NOMO-1 treated with dmso at 0.1 percent for 144 hours (cell line): ENCODE measurements at regions not wholly inside any gene's neighbourhood (a gene's known extent, or its start where the extent isn't known, plus 50 kb on each side); places are given as distances from the start of the nearest gene placed in this dataset.
"Not testable (repeated sequence)": the region's sequence is repeated elsewhere in the genome, so short reads cannot be mapped to it uniquely, and the experiment has no call there.

Source experiments
- DNase-seq: peaks from one replicate; lab custom pipeline; 2025; ENCODE audit not compliant: unreplicated experiment; lab: John Stamatoyannopoulos, UW

DNA sequence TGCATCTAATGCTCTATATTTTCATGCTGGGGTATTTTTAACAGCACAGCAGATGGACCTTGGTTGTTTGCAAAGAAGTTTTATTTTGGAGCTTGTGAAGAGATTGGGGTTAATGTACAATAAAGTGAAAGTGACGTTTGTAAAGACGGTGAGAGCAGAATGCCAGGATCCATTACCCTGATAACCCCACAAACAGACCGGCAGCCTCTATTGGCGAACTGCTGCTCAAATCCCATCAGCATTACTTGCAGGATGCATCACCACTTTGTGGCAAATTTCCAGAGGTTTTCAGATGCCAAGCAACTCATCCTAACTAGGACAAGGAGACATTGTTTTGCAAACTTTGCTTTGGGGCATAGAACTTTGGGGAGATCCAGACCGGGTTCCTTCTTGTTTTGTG lies 383.3 kb upstream of the ZNF462 start:
- DNase-seq = no peak

DNA sequence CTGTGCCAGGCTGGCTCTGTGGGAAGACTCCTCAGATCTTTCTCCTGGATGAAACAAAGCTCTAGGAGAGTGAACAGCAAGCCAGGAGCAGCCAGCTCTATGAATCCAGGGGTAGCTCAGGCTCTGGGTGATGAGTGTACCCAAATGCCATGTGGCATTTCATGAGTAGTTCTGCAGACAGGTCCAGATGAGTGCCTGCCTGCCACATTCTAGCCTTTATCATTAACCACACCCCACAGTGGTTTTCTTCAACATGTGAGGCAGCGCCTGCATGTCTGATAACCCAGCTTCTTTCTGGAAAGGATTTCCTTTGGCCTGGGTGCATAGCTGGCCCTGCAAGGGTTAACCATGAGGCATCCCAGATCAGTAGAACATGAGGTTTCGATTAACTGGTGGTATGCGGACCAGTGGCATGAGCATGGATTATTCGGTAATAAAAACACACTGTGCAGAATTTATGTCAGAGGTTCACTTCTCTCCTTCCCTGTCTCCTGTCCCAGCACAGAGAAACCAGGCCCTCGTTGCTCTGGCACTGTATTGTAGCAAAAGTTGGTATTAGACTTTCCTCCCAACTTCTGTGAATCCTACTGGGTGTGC lies 381.9 kb upstream of the ZNF462 start:
- no peak for DNase-seq

GRCh38 chr9:106482733-106483132 lies 380.2 kb upstream of the ZNF462 start:
- DNase-seq = peak; percentile 3

DNA sequence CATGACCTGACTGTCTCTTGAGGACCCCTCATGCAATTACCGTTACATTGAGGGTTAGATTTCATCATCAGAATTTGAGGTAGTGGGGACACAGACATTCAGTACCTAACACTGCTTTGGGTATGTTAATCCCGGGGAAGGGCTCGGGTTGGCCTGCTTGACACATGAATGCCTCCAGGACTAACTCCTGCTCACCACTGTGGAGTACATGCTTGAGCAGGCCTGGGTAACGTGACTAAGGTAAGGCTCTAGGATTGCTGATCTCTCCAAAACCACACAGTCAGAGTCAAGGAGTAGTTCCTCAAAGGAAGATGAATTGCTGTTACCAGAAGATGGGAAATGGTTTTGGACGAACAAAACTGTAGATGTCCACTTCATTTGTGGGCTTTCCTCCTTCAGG lies 376.3 kb upstream of the ZNF462 start:
- no peak for DNase-seq

GRCh38 chr9:106487266-106487665 lies 375.7 kb upstream of the ZNF462 start:
- DNase-seq = no peak

DNA sequence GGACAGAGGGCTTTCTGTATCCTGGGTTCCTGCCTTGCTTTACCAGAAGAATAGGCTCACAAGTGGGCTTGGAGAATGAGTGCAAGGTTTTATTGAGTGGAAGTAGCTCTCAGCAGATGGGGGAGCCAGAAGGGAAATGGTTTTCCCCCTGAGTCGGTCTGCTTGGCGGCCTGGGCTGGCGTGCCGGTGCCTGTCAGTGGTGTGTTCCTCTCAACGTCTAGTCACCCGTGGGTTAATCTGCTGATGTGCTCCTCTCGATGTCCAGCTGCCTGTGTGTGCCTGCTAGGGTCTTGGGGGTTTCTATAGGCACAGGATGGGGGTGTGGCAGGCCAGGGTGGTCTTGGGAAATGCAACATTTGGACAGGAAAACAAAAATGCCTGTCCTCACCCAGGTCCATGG lies 370.8 kb upstream of the ZNF462 start:
- not testable (repeated sequence) for DNase-seq

- DNase-seq = no peak
Observed at GRCh38 chr9:106500171-106500570, 362.8 kb upstream of the ZNF462 start.

- not testable (repeated sequence) for DNase-seq
Observed at GRCh38 chr9:106501210-106501609, 361.8 kb upstream of the ZNF462 start.

DNA sequence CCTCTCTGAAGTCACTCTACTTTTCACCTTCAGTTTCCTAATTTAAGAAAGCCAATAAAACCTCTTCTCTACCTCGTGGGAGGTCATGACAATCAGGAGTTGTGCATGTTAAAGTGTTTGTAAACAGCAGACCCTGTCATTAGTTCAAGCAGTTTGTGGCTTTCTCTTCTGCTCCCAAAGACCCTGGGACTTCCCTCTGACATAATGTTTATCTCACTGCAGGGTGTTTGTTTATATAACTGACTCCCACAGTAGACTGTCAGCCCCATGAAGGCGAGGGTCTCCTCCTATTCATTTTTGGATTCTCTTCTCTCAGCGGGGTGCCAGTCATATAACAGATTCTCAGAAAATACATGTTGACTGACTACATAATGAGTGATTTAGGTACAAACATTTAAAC lies 360.0 kb upstream of the ZNF462 start:
- no peak for DNase-seq

- no peak for DNase-seq
Observed at GRCh38 chr9:106503759-106504158, 359.2 kb upstream of the ZNF462 start.

GRCh38 chr9:106526716-106527204 lies 336.2 kb upstream of the ZNF462 start:
- DNase-seq = no peak

DNA sequence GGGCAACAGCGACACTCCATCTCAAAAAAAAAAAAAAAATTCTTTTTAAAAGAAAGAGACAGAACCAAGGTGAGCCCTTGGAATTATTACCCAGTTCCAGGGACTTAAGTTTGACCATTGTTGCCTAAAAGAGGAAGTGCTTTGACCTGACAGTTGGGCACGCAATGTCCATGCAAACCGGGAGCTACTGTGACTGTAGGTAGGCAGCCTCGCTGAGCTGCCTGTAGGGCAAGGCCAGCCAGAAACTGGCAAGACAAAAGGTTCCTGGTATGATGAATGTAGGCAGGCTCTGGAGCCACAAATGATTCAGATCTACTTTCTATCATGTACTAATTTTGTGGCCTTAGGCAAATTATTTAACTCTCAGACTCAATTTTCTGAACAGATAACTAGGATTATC lies 334.8 kb upstream of the ZNF462 start:
- no peak for DNase-seq

GRCh38 chr9:106529616-106530015 lies 333.4 kb upstream of the ZNF462 start:
- no peak for DNase-seq

GRCh38 chr9:106531491-106531890 lies 331.5 kb upstream of the ZNF462 start:
- no peak for DNase-seq

- DNase-seq = no peak
Observed at GRCh38 chr9:106532306-106533015, 330.5 kb upstream of the ZNF462 start.

DNA sequence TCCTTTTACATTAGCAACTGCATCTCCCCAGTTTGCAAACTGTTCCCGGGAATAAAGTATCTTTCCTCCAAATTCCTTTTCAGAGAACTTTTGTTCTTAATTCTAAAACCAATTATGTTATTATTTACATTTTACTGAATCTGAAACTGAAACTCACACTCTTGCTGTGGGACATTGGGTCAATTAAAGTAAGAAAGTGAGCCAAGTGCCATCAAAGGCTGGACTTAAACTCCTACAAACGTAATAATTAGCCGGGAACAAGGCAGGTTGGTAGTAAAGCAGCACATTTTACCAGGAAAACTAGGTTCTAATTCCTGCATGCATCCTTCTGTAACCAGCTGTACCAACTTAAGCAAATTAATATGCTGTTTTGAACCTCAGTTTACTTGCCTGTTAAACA lies 328.2 kb upstream of the ZNF462 start:
- no peak for DNase-seq

GRCh38 chr9:106535439-106535838 lies 327.5 kb upstream of the ZNF462 start:
- no peak for DNase-seq

DNA sequence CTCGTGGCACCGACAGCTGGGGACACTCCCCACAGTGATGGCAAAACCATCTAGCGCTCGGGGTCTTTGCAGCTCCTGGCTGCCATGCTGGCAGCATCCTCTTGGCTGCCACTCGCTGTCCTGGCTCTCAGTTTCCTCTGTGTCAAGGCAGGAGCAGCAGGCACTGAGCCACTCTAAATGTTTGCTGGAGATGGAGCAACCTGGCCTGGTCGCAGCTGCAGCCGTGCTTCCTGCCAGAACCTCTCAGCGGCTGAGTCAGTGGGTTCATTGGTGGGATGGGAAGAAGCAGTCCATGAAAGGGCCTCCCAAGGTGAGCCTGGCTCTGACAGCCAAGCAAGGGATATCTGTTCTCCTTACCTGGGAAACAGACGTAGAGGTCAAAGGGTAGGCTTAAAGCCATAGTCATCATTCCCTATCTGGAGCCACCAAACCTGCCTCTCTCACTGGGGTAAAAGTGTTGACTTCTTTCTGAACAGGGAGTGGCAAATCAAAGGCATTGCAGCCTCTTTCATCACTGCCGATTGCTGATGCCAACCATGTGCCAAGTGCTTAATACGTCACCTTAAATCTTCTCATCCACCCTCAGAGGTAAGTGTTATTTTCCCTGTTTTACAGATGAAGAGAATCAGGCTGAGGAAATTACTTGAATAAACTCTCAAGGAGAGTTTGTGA lies 304.8 kb upstream of the ZNF462 start:
- DNase-seq = no peak

DNA sequence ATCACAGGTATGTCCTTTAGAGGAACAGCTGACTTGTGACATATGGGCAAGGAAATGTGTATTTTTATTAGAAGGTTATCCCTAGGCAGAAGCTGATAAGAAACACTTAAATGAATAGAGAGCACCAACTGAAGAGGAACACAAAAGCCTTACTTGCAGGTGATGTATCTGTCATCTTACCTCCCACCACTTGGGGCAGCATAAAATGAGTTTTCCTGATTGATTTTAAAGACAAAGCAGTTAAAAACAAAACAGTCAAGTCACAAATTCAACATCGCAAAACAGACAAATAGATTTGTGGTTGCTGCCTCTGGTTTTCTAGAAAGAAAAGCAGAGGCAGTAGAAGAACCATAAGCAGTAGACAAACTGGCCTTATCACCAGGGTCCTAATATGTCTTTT lies 302.4 kb upstream of the ZNF462 start:
- no peak for DNase-seq

DNA sequence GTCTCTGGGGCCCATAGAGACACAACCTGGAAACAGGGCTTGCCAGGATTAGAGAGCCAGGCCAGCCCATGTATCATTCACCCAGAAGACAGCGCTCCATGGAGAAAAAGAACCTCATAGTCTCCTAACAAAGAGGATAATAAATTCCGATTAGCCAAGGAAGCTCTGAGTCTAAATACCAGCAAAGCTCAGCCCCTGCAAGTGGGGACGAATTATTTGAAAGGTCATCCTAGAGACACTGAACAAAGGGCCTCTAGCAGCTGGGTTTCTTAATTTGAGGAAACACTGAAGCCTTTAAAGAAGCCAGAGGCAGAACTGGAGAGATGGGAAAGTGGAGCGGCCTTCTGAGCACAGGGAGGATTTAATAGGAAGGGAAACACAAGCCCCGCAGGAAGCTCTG lies 287.1 kb upstream of the ZNF462 start:
- no peak for DNase-seq

GRCh38 chr9:106576232-106576760 lies 286.7 kb upstream of the ZNF462 start:
- DNase-seq = no peak

DNA sequence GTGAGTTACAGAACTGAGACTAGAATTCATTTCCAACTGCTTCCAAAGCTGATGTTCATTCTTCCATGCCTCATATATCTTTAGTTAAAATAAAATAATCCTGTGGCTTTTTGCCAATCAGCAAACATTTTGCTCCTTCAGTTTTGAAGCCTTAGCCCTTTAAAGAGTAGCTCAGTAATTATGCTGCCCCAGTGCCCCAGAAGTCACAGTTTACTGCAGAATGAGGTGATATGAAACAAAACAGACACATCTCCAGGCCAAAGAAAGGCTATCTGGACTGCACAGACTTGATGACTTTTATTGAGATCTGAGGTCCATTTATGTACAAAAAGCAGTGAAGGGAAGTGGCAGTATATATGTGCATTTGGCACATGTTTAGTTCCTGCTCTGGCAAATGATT lies 285.8 kb upstream of the ZNF462 start:
- DNase-seq = no peak
